Renal cortical epithelial cell (primary cell): ENCODE measurements at regions not wholly inside any gene's neighbourhood (a gene's known extent, or its start where the extent isn't known, plus 50 kb on each side); places are given as distances from the start of the nearest gene placed in this dataset.
"Not testable (repeated sequence)": the region's sequence is repeated elsewhere in the genome, so short reads cannot be mapped to it uniquely, and the experiment has no call there.

Experiments
- DNase-seq: peaks from one replicate; pipeline ENCODE4 v3.0.0-alpha.2; 2011; ENCODE audit warnings: low read depth

DNA sequence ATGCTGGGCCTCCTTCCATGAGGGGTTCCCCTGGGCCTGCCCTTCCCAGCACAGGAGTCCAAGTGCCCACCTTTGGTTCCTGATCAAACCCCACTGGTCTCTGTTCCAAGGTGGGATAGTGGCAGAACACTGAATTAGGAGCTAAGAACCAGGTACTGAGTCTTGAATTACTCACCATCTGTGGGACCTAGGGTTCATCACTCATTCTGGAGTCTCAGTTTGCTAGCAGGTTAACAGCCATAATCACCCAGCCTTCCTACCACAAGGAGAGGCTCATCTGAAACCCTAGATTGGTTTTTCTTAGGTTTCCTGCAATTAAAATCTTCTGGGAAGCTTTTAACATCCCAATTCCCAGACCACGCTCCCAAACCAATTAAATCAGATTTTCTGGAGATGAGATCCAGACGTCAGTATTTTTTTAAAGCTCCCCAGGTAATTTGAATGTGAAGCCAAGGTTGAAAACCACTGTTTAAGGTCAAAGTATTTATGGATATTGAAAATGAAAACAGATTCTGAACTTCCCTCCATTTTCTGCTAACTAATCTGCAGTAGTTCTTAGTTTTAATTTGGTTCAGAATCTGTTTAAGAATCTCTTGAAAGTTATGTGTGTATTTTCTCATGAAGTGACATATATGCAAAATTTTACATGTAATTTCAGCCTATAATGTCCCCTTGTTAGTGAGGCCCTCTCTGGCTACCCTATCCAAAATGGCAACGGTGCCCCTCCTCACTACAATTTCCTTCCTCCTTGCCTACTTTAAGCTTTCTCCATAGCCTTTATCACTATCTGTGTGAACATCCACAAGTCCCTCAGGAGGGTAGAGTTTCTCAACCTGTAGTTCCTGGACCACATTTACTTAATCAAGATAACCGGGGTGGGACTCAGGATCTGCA, 166.5 kb upstream of the CXCR4 start:
- DNase-seq = no peak

DNA sequence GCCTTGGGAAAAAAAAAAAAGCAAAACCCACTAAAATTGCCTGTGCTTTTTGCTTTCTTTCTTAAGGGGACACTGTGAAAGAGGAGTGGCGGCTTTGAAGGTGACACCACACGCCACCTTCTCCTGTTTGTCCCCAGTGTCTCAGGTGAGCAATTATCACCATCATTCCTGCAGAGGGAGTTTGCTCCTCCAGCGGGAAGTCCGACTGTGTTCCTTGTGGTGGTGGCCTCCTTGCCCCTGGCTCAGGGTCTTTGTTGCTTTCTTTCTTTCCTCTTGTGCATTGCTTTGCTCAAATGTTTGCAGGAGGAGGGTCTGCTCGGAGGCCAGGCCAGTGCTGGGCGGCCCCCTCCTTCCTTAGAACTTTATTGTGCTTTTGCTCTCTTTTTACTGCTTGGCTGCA, 164.3 kb upstream of the CXCR4 start:
- DNase-seq = no peak

DNA sequence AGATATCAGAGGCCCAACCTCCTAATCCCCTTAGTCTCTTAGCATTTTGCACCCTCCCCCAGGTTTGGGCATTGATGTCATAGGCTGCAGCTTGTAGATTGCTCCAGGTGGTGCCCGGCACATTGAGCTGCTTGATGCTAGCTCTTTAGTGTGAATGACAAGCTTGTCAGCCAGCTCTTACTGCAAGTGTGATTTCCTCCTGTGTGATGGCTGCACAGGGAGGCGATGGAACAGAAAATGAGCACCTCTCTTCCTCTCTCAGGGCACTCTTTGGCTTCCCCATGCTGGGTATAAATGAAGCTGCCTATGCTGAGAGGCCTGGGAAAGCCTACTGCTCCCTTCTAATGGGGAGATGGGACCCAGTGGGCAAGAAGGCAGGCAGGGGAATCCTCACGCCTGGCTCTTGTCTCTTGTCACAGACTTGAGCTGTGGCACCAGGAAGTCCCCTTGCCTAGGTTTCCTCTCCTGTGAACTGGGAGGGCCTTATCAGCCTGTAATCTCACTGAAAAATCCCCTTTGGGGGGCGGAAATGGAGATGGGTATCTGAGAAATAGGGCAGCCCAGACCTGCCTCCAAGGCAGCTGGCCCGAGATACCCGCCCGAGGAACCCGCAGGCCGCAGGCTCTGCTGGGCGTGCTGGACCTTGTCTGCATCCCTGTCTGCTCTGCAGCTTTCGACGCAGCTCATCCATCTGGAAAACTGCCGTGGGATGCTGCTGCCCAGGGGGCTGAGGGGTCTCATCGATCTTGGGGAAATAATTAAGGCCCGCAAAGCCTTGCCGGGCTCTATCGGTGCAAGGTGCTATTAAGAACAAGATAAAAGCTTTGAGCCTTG, 163.5 kb upstream of the CXCR4 start:
- DNase-seq = no peak

DNA sequence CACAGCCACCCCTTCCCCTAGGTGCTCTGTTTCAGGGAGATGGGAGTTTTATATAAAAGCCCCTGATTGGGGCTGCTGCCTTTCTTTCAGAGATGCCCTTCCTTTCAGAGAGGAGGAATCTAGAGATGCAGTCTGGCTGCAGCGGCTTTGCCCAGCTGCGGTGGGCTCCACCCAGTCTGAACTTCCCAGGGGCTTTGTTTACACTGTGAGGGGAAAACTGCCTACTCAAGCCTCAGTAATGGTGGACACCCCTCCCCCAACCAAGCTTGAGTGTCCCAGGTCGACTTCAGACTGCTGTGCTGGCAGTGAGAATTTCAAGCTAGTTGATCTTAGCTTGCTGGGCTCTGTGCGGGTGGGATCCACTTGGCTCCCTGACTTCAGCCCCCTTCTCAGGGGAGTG, 148.4 kb upstream of the CXCR4 start:
- DNase-seq = not testable (repeated sequence)

DNA sequence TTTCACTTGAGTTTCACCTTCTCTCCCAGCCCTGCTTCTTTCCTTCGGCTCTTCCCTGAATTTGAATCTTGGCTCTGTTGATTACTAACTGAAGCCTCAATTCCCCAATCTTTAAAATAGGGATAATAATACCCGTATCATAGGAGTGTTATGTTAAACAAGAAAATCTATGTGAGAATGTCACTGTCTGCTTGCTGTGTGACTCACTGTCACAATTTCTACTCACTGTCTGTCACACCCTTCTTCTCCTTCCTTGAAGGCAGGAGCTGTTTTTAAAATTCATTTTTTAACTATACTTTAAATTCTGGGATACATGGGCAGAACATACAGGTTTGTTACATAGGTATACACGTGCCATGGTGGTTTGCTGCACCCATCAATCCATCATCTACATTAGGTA, 141.6 kb upstream of the CXCR4 start:
- DNase-seq = no peak

DNA sequence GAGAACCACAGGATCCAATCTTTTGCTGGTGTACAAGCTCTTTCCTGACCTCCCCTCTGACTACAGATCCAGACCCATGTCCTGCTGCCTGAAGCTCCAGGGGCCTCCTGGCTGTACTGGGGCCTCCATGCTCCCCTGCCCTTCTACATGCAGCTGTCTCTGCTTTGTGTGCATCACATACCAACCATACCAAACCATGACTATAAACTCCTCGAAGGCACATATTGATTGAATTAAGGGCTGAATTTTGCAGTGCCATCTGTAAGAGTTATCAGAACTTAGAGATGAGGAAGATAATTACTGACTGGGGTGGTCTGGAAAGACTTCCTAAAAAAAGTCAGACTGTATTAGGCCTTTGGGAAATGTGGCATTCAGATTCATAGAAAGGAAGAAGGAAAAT, 139.9 kb upstream of the CXCR4 start:
- no peak for DNase-seq

DNA sequence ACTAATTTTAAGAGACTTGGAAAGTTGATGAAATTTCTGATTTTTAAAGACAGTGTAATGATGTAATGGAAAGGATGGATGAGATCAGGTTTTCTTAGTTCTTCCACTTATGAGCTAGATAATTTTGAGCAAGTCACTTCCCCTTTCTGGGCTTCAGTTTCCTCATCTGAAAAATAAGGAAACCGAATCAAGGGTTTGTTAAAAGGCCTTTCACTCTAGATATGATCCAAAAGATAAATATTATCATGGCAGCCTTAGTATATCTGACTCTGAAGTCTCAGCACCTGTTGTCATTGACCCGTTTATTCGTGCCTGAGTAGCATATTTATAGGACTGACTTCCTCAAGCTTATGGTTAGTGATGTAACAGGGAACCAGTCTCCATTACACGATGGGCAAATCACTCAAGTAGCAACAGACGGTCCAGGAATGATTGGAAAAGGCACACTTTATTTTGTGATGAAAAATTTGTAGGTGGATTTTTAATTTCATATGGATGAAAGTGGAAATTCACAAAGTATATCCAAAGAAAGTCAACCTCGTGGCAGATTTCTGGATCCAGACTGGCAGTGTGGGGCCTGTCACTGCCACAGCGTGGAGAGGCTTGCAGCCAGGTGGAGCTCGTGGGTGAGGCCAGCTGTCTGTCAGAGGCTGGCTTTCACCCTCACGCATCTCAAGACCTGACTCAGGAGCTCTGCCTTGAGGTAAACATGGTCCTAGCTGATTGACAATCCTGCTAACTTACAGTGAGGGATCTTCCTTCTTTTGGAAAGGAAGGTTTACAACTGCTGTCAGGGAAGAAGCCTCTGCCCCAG, 137.9 kb upstream of the CXCR4 start:
- no peak for DNase-seq

DNA sequence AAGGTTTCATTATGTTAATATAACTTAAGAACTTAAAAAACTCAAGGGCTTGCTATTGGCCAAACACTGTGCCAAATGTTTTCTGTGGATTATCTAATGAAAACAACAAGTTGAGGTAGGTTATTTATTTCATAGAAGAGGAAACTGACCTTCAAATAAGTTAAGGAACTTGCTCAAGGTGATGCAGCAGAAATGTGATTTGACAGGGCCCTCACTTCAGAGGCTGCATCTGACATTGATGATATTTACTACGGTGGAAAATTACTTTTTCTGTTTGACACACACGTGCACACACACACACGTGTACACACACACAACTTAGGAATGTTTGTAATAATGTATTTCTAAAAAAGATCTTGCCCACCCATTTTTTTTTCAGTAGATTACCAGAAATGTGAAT, 137.2 kb upstream of the CXCR4 start:
- no peak for DNase-seq

DNA sequence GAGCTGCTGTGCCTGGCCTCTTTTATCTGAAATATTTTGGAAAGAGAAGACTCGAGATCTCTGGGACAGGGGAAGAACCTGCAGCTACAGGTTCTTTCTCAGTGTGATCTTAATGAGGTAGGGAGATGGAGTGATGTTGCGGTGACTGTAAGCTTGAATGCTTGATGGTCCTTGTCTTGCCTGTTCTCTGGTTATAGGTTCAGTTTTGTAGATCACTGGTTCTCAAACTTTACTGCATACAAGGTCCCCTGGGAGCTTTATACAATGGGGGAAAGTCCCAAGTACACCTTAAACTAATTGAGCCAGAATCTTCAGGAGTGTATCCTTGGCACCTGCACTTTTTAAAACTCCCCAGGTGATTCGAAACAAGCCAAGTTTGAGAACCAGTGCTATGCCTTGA, 136.7 kb upstream of the CXCR4 start:
- no peak for DNase-seq

DNA sequence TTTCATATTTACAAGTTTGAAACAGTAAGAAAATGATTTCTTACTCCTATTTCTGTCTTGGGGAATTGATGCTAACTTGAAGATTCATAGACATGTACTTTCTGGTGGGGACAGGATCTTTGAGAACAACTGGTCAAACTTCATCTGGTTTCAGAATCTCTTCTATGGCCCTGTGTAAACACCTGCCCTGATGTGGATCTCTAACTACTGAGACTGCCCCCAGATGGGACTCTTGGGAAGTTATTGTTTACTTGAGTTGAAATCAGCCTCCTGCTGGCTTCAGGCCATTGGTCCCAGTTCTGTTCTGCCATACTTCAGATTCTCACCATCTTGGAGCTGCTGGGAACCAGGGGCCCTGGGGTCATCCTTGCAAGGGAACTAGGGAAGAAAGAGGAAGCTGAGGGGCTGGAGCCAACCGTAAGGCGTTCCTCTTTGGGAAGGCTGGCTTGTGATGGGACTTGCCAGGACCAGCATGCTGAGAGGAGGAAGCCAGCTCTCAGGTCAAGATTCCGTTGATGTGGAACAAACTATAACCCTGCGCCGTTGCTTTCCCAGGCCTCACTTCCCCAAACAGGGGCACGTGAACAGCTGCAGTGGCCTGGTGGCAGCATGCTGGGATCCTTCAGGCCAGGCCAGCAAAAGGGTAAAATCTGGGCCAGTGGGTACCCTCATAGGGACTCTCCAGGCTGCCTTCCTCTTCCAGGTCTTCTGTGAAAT, 135.5 kb upstream of the CXCR4 start:
- DNase-seq = no peak

DNA sequence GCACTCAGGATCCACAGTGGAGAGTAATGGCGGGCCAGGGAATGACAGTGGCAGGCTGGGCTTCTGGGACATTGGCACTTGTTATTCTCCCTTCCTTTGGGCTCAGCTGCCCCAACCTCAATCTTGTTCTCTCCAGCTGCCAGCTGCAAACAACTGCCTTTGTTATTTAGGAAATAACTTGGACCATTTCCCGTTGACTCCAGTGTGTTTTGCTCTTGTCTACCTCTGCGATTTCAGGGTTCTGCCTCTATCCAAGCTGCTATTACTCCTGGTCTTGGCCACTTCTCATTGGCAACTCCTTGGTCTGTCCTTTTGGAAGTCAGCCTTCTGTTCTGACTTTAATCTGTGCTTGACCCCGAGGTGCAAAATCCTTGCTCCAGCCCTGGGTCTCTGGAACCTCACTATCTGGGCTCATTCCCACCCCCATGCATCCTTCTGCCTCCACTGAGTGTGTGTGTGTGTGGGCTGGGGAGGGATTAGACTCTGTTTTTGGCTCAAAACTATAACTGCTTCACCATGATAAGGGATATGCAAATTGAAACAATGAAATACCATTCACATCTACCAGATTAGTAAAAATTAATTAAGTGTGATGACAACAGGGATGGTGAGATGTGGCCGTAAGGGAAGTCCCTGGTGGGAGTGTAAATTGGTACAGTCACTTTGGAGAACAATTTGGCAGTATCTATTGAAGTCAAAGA, 134.1 kb upstream of the CXCR4 start:
- DNase-seq = no peak

DNA sequence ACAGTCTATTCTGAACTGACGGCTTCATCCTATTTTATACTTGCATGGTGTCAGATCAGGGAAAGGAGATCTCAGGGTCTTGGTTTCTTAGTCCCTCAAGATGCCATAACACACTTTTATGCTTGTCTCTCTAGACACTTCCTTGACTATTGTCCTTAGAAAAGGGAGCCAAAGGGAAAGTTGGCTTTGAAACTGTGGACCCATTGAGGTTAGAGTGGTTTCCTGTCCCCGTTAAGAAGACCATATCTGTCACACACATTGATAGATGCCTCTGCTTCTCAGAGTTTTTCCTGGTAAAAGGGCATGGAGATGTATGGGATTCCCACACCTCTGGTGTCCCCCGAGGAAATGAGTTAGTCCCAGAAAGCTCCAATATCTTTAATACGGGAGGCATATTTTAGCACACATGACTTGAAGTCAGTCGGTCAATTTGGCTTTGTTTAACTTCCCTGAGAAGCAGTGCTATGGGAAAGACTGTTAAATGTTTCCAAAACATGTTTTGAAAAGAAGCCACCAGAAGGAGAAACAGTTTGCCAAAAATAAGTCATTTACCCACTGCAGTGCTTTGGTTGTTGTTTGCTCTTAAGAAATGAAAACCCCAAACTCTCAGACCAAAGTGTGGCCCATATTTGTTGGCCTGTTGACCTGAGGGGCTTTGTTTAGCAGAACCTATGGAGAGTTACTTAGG, 133.4 kb upstream of the CXCR4 start:
- DNase-seq = no peak

DNA sequence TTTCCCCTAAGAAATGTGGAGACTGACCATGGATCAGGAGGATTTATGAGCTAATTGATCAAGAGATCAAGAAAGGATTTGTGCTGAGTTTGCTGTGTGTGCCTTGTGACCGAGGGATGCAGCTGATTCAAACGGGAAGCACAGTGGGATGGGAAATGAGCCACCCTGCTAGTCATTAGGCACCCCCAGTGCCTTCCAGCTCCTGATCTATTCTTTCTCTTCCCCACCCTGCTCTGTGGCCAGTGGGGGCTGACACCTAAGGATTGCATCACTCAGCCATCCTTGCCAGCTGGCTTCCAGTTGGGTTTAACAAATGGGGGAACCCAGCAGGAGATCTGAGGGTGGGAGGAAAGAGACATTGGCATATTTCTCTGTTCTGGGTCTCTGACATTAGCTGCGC, 132.2 kb upstream of the CXCR4 start:
- no peak for DNase-seq

DNA sequence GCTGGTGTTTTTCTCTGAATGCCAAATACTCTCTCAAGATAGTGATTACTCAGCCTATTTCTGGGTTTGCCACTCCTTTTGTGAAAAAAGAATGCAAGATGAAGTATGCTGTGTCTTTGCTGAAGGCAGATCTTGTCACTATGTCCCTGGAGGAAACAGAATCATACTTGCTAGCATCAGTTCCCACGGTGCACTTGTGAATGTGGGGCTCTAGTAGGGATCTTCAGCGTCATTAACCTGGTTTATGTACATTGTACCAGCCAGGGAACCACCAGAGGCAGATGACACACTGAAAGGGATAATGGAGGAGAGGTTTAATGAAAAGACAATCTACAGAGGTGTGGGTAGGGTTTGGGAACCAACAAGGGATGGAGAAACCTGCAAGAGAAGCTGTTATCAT, 131.0 kb upstream of the CXCR4 start:
- no peak for DNase-seq

DNA sequence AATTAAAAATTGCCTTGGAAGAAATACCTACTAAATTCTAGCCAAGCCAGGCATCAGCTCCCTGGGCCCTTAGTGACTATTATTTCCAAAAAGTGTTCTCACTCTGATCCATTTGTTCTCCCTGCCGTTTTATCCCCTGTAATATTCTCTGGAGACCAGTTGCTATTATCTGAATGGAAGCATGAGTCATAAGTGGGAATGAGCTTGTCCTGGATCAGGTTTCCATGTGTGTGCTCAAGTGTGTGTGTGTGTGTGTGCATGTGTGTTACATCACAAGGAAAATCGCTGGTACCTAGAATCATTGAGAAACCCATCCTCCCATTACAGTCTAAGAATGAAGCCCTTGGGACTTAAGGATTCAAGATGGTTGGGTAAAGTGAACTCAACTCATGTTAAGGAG, 130.3 kb upstream of the CXCR4 start:
- DNase-seq = peak; percentile 78

DNA sequence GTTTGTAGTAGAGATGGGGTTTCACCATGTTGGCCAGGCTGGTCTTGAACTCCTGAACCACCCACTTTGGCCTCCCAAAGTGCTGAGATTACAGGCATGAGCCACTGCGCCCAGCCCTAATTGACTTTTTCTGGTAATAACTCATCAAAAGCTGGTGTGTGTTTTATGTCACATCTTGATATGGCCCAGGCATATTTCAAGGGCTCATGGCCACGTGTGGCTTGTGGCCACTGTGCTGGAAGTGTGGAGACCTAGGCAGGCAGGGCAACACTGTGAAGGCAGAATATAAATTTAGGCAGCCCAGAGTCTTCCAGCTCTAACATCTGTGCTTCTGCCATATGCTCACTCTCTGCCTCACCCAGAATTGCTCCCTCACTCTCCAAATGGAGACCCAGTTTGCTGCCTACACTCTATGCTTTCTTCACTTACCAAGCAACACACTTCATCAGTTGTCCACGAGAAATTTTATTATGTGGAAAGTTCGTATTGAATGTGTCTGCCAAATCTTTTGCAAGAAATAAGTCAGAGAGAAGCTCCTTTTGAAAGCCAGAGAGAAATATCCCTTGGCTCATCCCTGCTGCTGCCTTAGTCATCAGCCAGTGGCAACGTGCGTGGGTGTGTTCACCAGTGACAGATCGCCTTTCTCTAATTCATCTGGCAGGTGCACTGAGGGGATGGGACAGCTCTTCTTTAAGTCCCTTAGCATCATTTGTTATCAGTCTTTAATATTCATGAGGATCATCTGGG, 129.4 kb upstream of the CXCR4 start:
- DNase-seq = peak; percentile 46

DNA sequence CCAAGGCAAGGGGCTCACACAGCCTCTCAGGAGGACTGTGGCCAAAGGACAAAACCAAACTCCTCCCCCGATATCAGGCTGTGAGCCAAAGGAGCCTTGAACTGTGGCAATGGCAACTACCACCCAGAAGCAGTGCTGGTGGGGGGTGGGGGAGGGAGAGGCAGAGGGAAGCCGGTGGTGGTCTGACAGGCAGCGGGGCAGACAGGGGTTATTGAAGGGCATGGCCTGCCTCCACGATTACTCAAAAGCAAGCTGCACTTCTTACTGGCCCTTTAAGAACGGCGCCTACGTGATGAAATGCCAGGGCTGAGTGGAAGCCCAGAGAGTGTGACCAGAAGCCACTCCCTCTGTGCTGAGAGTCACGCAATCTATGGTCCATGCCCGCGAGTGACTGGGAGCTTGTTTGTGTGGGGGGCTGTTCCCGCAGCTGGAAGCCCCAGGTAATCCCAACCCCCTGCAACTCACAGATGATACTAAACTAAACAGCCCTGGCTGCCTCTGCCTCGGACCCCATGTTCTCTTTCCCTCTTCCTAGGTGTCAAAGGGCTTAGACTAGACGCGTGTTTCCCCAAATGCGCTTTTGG, 128.2 kb upstream of the CXCR4 start:
- DNase-seq = peak; percentile 88

DNA sequence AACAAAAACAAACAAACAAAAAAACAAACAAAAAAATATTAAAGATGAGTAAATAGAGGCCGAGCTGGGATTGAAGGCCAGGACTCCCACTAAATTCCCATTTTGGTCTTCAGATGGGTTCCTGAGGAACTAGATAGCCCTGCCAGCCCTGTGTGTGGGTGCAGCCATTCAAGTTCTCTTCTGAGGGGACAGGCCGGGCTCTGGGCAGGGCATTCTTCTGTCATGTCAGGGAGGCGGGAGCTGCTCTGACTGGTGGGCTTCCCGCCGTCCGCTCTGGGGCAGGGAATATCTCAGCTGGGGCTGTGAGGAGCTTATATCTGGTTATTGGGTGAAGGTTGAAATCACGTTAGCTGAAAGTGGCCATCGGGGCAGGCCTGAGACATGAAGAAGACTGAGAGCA, 127.3 kb upstream of the CXCR4 start:
- DNase-seq = no peak

DNA sequence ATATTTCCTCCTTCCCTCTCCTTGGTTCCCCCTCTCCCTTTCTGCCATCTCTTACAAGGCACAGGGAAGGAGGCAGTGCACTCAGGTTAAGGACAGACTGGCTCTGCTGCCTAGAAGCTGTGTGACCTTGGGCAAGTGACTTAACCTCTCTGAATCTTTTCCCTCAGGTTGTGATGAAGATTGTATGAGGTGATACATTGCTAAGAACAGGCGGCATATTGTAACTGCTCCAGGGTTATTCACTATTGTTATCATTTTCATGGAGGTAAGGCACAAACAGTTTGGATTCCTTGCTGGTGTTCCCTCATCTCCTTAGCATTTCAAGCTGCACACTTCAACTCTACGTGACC, 126.6 kb upstream of the CXCR4 start:
- no peak for DNase-seq
